Pancreas (tissue), 10 donors: ENCODE measurements at regions not wholly inside any gene's neighbourhood (a gene's known extent, or its start where the extent isn't known, plus 50 kb on each side); places are given as distances from the start of the nearest gene placed in this dataset.

Experiments
- ATAC-seq, 4 donors: fragments of 200-7000 bp; cut with Tn5 transposase; one replicate each; pipeline versions ENCODE4 v1.8.0 to v1.9.1; 2020; ENCODE audit warnings: mild to moderate bottlenecking in 4 of 4, moderate library complexity in 4 of 4
- DNase-seq, 6 donors: peaks; one replicate each; pipeline ENCODE4 v3.0.0-alpha.2; 2020
- FAIRE-seq: peaks from 2 replicates; lab custom pipeline; 2012; peaks lifted over from hg19 to GRCh38; lab: Jason Lieb, UNC
- H3K27ac ChIP-seq, 4 donors: fragments of 200-600 bp; sonication (generic); 1 replicate in 3 of 4; 2 replicates in 1 of 4; pipeline versions ENCODE4 v1.5.0 to v1.8.0; 2020
- H3K27me3 ChIP-seq, 4 donors: fragments of 200-600 bp; one replicate each; pipeline ENCODE4 v1.8.0; 2021
- H3K36me3 ChIP-seq, 3 donors: fragments of 200-600 bp; sonication (generic) in 1 of 3; one replicate each; pipeline versions ENCODE4 v1.5.0 to v1.8.0; 2020 to 2021
- H3K4me1 ChIP-seq, 3 donors: fragments of 200-600 bp; one replicate each; pipeline ENCODE4 v1.8.0; 2021
- H3K4me3 ChIP-seq, 4 donors: fragments of 200-600 bp; sonication (generic) in 2 of 4; one replicate each; pipeline versions ENCODE4 v1.5.0 to v1.8.0; 2020 to 2021
- H3K9me3 ChIP-seq, 4 donors: fragments of 200-600 bp; one replicate each; pipeline ENCODE4 v1.8.0; 2021
- CTCF ChIP-seq, 4 donors: fragments of 200-600 bp; sonication (generic) in 3 of 4; IDR thresholded peaks; one replicate each; pipeline versions ENCODE4 v1.5.0 to v1.8.0; 2021; ENCODE audit warnings: antibody characterized with exemption in 4 of 4
- WGBS, 2 donors: extraction: QIAGEN DNeasy Blood & Tissue Kit; methylation state at CpG; one replicate each; pipeline ENCODE4 v1.1.7; 2013; 5-methylcytosine and 5-hydroxymethylcytosine counted together
- intact Hi-C, 3 donors: fragments of 100-400 bp; cut with DNase I; formaldehyde crosslinking; loops; one replicate each; pipeline versions ENCODE4 v1.11.1 to v1.14.2; 2022
- donor health status: healthy with polysubstance abuse.
- donor health status: DM: no; HTN: no; CAD: no; lungs with moderate emphysema.
- donor health status: DM: no; HTN: no; CAD: no.
- donor health status: control.
- donor health status: control.
- donor health status: Bipolar disorder and iron deficiency.
- donor health status: DM: yes; HTN: yes; CAD: no.
- donor health status: DM: no; HTN: no; CAD: no.
- donor health status: DM: no; HTN: no; CAD: no.
- donor health status: DM: yes; HTN: yes; CAD: no.

GRCh38 chr4:10893395-10893794, 208.8 kb upstream of the CLNK start:
- intact Hi-C loops = no loop called here
- DNase-seq (no peak), ATAC-seq (no peak), FAIRE-seq (no peak)
- H3K9me3 ChIP-seq = no peaks in the 10 kb centered on the region
- WGBS, 2 donors = 58 to 70% methylated on average over 2 of the region's 2 CpGs
- H3K27ac ChIP-seq = no peak overlapping the region
- TF ChIP-seq CTCF (IDR thresholded peaks at IDR 0.05) = no peak
- H3K27me3 ChIP-seq = no peaks in the 10 kb centered on the region
- H3K36me3 ChIP-seq = no peaks in the 10 kb centered on the region
- H3K4me3 ChIP-seq = no peak overlapping the region
- H3K4me1 ChIP-seq = no peaks in the 10 kb centered on the region

- DNase-seq = no peak
- intact Hi-C loops = no loop called here
- Histone ChIP-seq H3K27me3 (no peaks in the 10 kb centered on the region), H3K36me3 (no peaks in the 10 kb centered on the region), H3K4me1 (no peaks in the 10 kb centered on the region), H3K27ac (no peak overlapping the region), H3K9me3 (no peaks in the 10 kb centered on the region), H3K4me3 (no peak overlapping the region)
- FAIRE-seq = no peak
- 4 to 32% methylated on average over 2 of the region's 2 CpGs for WGBS, 2 donors
- no peak for TF ChIP-seq CTCF (IDR thresholded peaks at IDR 0.05)
- ATAC-seq = no peak
These were observed 207.3 kb upstream of the CLNK start for GRCh38 chr4:10891866-10892265.

GRCh38 chr4:10889819-10890218, 205.3 kb upstream of the CLNK start:
- no peak for ATAC-seq
- no peak for TF ChIP-seq CTCF (IDR thresholded peaks at IDR 0.05)
- H3K4me3 ChIP-seq = no peak overlapping the region
- H3K9me3 ChIP-seq = no peaks in the 10 kb centered on the region
- no peaks in the 10 kb centered on the region for H3K27me3 ChIP-seq
- intact Hi-C loops = no loop called here
- no peaks in the 10 kb centered on the region for H3K4me1 ChIP-seq
- 59 to 64% methylated on average over 4 of the region's 4 CpGs for WGBS, 2 donors
- DNase-seq = no peak
- no peaks in the 10 kb centered on the region for H3K36me3 ChIP-seq
- no peak for FAIRE-seq
- H3K27ac ChIP-seq = no peak overlapping the region

- Histone ChIP-seq H3K4me1 (no peaks in the 10 kb centered on the region), H3K4me3 (no peak overlapping the region), H3K36me3 (no peaks in the 10 kb centered on the region), H3K9me3 (no peaks in the 10 kb centered on the region), H3K27ac (no peak overlapping the region), H3K27me3 (no peaks in the 10 kb centered on the region)
- FAIRE-seq (no peak), DNase-seq (no peak), ATAC-seq (no peak)
- intact Hi-C loops = no loop called here
- WGBS, 2 donors = 47 to 70% methylated on average over 4 of the region's 4 CpGs
- TF ChIP-seq CTCF (IDR thresholded peaks at IDR 0.05) = no peak
These were observed 195.0 kb upstream of the CLNK start for GRCh38 chr4:10879411-10880110.

GRCh38 chr4:10878861-10879260, 194.3 kb upstream of the CLNK start:
- DNase-seq (no peak), FAIRE-seq (no peak), ATAC-seq (no peak)
- Histone ChIP-seq H3K27me3 (no peaks in the 10 kb centered on the region), H3K4me3 (no peak overlapping the region), H3K36me3 (no peaks in the 10 kb centered on the region), H3K27ac (no peak overlapping the region), H3K9me3 (no peaks in the 10 kb centered on the region), H3K4me1 (no peaks in the 10 kb centered on the region)
- TF ChIP-seq CTCF (IDR thresholded peaks at IDR 0.05) = no peak
- 67 to 85% methylated on average over 2 of the region's 2 CpGs for WGBS, 2 donors
- intact Hi-C loops = no loop called here
